ENCODE measurements at regions not wholly inside any gene's neighbourhood (a gene's known extent, or its start where the extent isn't known, plus 50 kb on each side); places are given as distances from the start of the nearest gene placed in this dataset.

- no peak overlapping the region for H3K27ac ChIP-seq
- TF ChIP-seq, protein P1, sequence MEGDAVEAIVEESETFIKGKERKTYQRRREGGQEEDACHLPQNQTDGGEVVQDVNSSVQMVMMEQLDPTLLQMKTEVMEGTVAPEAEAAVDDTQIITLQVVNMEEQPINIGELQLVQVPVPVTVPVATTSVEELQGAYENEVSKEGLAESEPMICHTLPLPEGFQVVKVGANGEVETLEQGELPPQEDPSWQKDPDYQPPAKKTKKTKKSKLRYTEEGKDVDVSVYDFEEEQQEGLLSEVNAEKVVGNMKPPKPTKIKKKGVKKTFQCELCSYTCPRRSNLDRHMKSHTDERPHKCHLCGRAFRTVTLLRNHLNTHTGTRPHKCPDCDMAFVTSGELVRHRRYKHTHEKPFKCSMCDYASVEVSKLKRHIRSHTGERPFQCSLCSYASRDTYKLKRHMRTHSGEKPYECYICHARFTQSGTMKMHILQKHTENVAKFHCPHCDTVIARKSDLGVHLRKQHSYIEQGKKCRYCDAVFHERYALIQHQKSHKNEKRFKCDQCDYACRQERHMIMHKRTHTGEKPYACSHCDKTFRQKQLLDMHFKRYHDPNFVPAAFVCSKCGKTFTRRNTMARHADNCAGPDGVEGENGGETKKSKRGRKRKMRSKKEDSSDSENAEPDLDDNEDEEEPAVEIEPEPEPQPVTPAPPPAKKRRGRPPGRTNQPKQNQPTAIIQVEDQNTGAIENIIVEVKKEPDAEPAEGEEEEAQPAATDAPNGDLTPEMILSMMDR (IDR thresholded peaks at IDR 0.05), result no peak
- no peak for TF ChIP-seq ZFX (IDR thresholded peaks at IDR 0.05; ENCODE audit: borderline replicate concordance)
These were observed 133.3 kb upstream of the F3 start for GRCh38 chr1:94674876-94675275.

DNA sequence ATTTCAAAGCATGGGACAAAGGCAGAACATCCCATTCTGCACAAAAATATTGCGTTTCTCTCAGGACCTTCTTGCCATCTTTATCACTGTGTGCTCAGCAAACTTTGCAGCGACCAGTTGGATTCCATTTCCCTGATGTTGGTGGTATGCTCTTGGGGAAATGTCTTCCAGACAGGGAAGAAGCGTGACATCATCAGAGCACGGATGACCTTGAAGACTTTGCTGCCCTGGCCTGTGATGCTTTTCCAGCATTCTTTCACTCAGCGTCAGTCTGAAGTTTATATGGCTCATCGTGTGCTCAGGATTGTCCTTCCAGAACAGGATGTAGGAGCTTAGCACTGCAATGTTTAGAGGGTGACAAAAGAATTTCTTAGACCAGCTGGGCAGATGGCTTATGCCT is 131.4 kb upstream of the F3 start:
- TF ChIP-seq ZFX (IDR thresholded peaks at IDR 0.05; ENCODE audit: borderline replicate concordance), result no peak
- TF ChIP-seq, protein P1 (IDR thresholded peaks at IDR 0.05), result no peak

DNA sequence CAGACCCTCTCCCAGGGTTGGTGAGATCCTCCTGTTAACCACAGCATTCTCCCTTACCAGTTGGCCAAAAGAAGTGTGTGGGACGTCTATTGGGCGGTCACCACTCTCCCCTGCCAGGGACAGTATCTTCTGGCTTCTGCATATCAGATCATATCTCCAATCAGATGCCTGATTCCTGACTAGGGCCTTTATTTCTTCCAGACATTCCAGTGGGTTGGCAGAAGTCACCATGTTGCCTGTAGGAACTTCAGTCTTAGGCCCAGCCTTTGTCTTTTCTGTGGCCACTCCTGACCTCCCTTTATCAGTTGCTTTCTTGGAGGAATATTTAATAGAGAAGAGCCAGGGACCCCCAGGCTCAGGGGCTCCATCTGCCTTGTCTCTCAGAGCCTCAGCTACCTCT is 130.4 kb upstream of the F3 start:
- no peak for TF ChIP-seq ZFX (IDR thresholded peaks at IDR 0.05; ENCODE audit: borderline replicate concordance)
- no peak overlapping the region for H3K27ac ChIP-seq

More for the DNA sequence above, 131.4 kb upstream of the F3 start:
- no peak overlapping the region for H3K27ac ChIP-seq

GRCh38 chr1:94670273-94670672 is 128.7 kb upstream of the F3 start:
- TF ChIP-seq ZFX (IDR thresholded peaks at IDR 0.05; ENCODE audit: borderline replicate concordance), result no peak
- TF ChIP-seq, protein P1 (IDR thresholded peaks at IDR 0.05), result no peak
- H3K27ac ChIP-seq, result no peak overlapping the region

- H3K27ac ChIP-seq, result no peak overlapping the region
- TF ChIP-seq, protein P1 (IDR thresholded peaks at IDR 0.05), result no peak
- TF ChIP-seq ZFX (IDR thresholded peaks at IDR 0.05; ENCODE audit: borderline replicate concordance), result no peak
These were observed 127.6 kb upstream of the F3 start for GRCh38 chr1:94669198-94669597.

GRCh38 chr1:94668528-94668927 is 127.0 kb upstream of the F3 start:
- TF ChIP-seq, protein P1 (IDR thresholded peaks at IDR 0.05), result no peak
- H3K27ac ChIP-seq, result no peak overlapping the region

DNA sequence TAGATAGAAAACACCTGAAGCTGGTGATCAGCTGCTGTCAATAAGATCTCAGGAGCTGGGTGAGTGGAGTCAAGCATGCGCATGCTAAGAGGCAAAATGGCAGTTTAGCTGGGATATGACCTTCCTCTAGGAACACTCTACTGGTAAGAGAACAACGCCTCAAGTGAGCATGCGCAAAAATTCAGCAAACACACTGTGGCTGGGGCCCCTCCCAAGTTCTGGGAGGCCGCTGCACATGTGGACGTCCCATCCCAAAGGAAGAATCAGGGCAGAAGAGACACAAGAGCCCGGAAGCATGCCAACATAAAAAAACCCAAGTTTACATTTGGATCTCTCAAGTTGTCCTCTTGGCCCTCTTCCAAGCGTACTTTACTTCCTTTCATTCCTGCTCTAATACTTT is 126.3 kb upstream of the F3 start:
- no peak overlapping the region for H3K27ac ChIP-seq
- TF ChIP-seq, protein P1 (IDR thresholded peaks at IDR 0.05), result no peak
- no peak for TF ChIP-seq ZFX (IDR thresholded peaks at IDR 0.05; ENCODE audit: borderline replicate concordance)

DNA sequence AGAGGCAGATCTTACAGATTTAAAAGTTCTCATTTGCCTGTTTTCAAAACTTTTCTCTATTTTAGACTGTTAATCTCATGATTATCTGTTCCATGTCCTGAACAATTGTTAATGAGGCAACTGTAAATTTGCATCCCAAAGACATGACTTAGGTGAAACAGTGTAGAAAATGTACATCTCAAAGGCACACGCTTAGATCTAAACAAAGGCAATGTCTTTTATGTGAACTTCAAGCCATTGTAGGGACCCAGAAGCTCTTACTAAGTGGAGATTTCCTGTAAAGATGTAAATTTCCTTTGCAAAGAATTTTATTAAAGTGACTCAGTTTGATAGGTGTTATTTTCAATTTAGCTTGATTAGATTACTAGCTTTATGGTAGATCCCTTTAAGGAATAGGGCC is 125.2 kb upstream of the F3 start:
- no peak overlapping the region for H3K27ac ChIP-seq
- no peak for TF ChIP-seq ZFX (IDR thresholded peaks at IDR 0.05; ENCODE audit: borderline replicate concordance)
- TF ChIP-seq, protein P1 (IDR thresholded peaks at IDR 0.05), result no peak

Data from 22Rv1 (cell line).